IPS-18c (cell line): ENCODE measurements at regions not wholly inside any gene's neighbourhood (a gene's known extent, or its start where the extent isn't known, plus 50 kb on each side); places are given as distances from the start of the nearest gene placed in this dataset.

ENCODE experiments used
- H3K4me3 ChIP-seq: 2 replicates; pipeline ENCODE4 v1.7.0; 2013; ENCODE audit warnings: low read depth, mild to moderate bottlenecking, low read length, moderate library complexity; ENCODE audit not compliant: insufficient read depth
- H3K9me3 ChIP-seq: one replicate; pipeline ENCODE4 v1.6.1; 2013; ENCODE audit warnings: mild to moderate bottlenecking, low read length, moderate library complexity; ENCODE audit not compliant: control insufficient read depth, insufficient read depth

- Histone ChIP-seq H3K9me3 (no peaks in the 10 kb centered on the region), H3K4me3 (no peak overlapping the region)
These were observed 487.5 kb upstream of the SALL1 start for GRCh38 chr16:51638339-51639135.

GRCh38 chr16:51637770-51638094, 486.7 kb upstream of the SALL1 start:
- H3K9me3 ChIP-seq, result no peaks in the 10 kb centered on the region
- no peak overlapping the region for H3K4me3 ChIP-seq

- no peaks in the 10 kb centered on the region for H3K9me3 ChIP-seq
- H3K4me3 ChIP-seq, result no peak overlapping the region
These were observed 486.1 kb upstream of the SALL1 start for GRCh38 chr16:51636920-51637769.

- no peak overlapping the region for H3K4me3 ChIP-seq
- H3K9me3 ChIP-seq, result no peaks in the 10 kb centered on the region
These were observed 484.1 kb upstream of the SALL1 start for GRCh38 chr16:51635181-51635580.

GRCh38 chr16:51630076-51630475, 479.0 kb upstream of the SALL1 start:
- no peaks in the 10 kb centered on the region for H3K9me3 ChIP-seq
- H3K4me3 ChIP-seq, result no peak overlapping the region

GRCh38 chr16:51629576-51629975, 478.5 kb upstream of the SALL1 start:
- no peak overlapping the region for H3K4me3 ChIP-seq

GRCh38 chr16:51624080-51624775, 473.2 kb upstream of the SALL1 start:
- Histone ChIP-seq H3K9me3 (no peaks in the 10 kb centered on the region), H3K4me3 (no peak overlapping the region; the same call in 1 of the 2 replicates)

More at GRCh38 chr16:51629576-51629975, 478.5 kb upstream of the SALL1 start:
- no peaks in the 10 kb centered on the region for H3K9me3 ChIP-seq

GRCh38 chr16:51621610-51622009, 470.5 kb upstream of the SALL1 start:
- Histone ChIP-seq H3K4me3 (no peak overlapping the region), H3K9me3 (no peaks in the 10 kb centered on the region)

- Histone ChIP-seq H3K9me3 (no peaks in the 10 kb centered on the region), H3K4me3 (no peak overlapping the region)
These were observed 464.1 kb upstream of the SALL1 start for GRCh38 chr16:51615141-51615540.

- no peaks in the 10 kb centered on the region for H3K9me3 ChIP-seq
- no peak overlapping the region for H3K4me3 ChIP-seq
These were observed 456.2 kb upstream of the SALL1 start for GRCh38 chr16:51607201-51607651.

GRCh38 chr16:51596247-51596646, 445.2 kb upstream of the SALL1 start:
- H3K4me3 ChIP-seq, result no peak overlapping the region

GRCh38 chr16:51592535-51593300, 441.6 kb upstream of the SALL1 start:
- Histone ChIP-seq H3K9me3 (peaks cover under 1% of the 10 kb centered on the region), H3K4me3 (no peak overlapping the region)

More at GRCh38 chr16:51596247-51596646, 445.2 kb upstream of the SALL1 start:
- peaks cover 3% of the 10 kb centered on the region for H3K9me3 ChIP-seq

- Histone ChIP-seq H3K9me3 (no peaks in the 10 kb centered on the region), H3K4me3 (no peak overlapping the region)
These were observed 441.0 kb upstream of the SALL1 start for GRCh38 chr16:51592001-51592501.

- no peak overlapping the region for H3K4me3 ChIP-seq
- H3K9me3 ChIP-seq, result no peaks in the 10 kb centered on the region
These were observed 440.4 kb upstream of the SALL1 start for GRCh38 chr16:51591480-51591879.

GRCh38 chr16:51579652-51580360, 428.7 kb upstream of the SALL1 start:
- no peaks in the 10 kb centered on the region for H3K9me3 ChIP-seq
- H3K4me3 ChIP-seq, result no peak overlapping the region

- no peak overlapping the region for H3K4me3 ChIP-seq
These were observed 426.7 kb upstream of the SALL1 start for GRCh38 chr16:51577621-51578303.

More at GRCh38 chr16:51577621-51578303, 426.7 kb upstream of the SALL1 start:
- H3K9me3 ChIP-seq, result no peaks in the 10 kb centered on the region
